Right renal pelvis (tissue), 4 donors: ENCODE measurements at regions not wholly inside any gene's neighbourhood (a gene's known extent, or its start where the extent isn't known, plus 50 kb on each side); places are given as distances from the start of the nearest gene placed in this dataset.
"Not testable (repeated sequence)": the region's sequence is repeated elsewhere in the genome, so short reads cannot be mapped to it uniquely, and the experiment has no call there.

Experiments used
- DNase-seq, 4 donors: peaks; one replicate each; pipeline ENCODE4 v3.0.0-alpha.2; 2013; ENCODE audit warnings: low read depth in 4 of 4, low spot score in 3 of 4, missing footprints in 1 of 4

GRCh38 chr11:97772705-97773104, 1248.0 kb upstream of the CNTN5 start:
- no peak for DNase-seq

- not testable (repeated sequence) for DNase-seq
These were observed 1236.4 kb upstream of the CNTN5 start for GRCh38 chr11:97784388-97784787.

- no peak for DNase-seq
These were observed 1233.8 kb upstream of the CNTN5 start for GRCh38 chr11:97786961-97787360.

GRCh38 chr11:97794876-97795275, 1225.9 kb upstream of the CNTN5 start:
- no peak for DNase-seq

GRCh38 chr11:97800891-97801290, 1219.9 kb upstream of the CNTN5 start:
- DNase-seq = no peak

- DNase-seq = no peak
These were observed 1206.3 kb upstream of the CNTN5 start for GRCh38 chr11:97814325-97814959.

- no peak for DNase-seq
These were observed 1205.1 kb upstream of the CNTN5 start for GRCh38 chr11:97815667-97816066.

- DNase-seq = no peak
These were observed 1188.3 kb upstream of the CNTN5 start for GRCh38 chr11:97832451-97832850.

- no peak for DNase-seq
These were observed 1187.3 kb upstream of the CNTN5 start for GRCh38 chr11:97833412-97833811.

GRCh38 chr11:97844016-97844415, 1176.7 kb upstream of the CNTN5 start:
- DNase-seq = no peak

- no peak for DNase-seq
These were observed 1173.0 kb upstream of the CNTN5 start for GRCh38 chr11:97847730-97848129.

GRCh38 chr11:97850701-97851100, 1170.0 kb upstream of the CNTN5 start:
- DNase-seq = no peak

GRCh38 chr11:97854357-97854756, 1166.4 kb upstream of the CNTN5 start:
- no peak for DNase-seq

- no peak for DNase-seq
These were observed 1165.9 kb upstream of the CNTN5 start for GRCh38 chr11:97854877-97855276.

GRCh38 chr11:97856666-97857065, 1164.1 kb upstream of the CNTN5 start:
- DNase-seq = no peak

- DNase-seq = no peak
These were observed 1160.5 kb upstream of the CNTN5 start for GRCh38 chr11:97860237-97860636.

GRCh38 chr11:97862021-97862420, 1158.7 kb upstream of the CNTN5 start:
- DNase-seq = no peak

- DNase-seq = no peak
These were observed 1155.2 kb upstream of the CNTN5 start for GRCh38 chr11:97865424-97866012.

GRCh38 chr11:97871816-97872215, 1148.9 kb upstream of the CNTN5 start:
- no peak for DNase-seq

GRCh38 chr11:97880209-97880608, 1140.5 kb upstream of the CNTN5 start:
- no peak for DNase-seq

GRCh38 chr11:97883086-97883485, 1137.7 kb upstream of the CNTN5 start:
- DNase-seq = no peak

- DNase-seq = no peak
These were observed 1132.1 kb upstream of the CNTN5 start for GRCh38 chr11:97888641-97889040.

- DNase-seq = no peak
These were observed 1130.3 kb upstream of the CNTN5 start for GRCh38 chr11:97890466-97890865.
